GM12878 (cell line): ENCODE measurements at regions not wholly inside any gene's neighbourhood (a gene's known extent, or its start where the extent isn't known, plus 50 kb on each side); places are given as distances from the start of the nearest gene placed in this dataset.

Source experiments
- ATAC-seq: fragments of 200-7000 bp; cut with Tn5 transposase; 3 replicates; pipeline ENCODE4 v1.9.1; 2020; ENCODE audit warnings: mild to moderate bottlenecking, moderate library complexity
- BruUV-seq: library from RNA; stranded (reverse); fragments of 400-500 nt; replicated peaks from 2 replicates; lab custom pipeline; 2021; lab: Mats Ljungman, UMichigan
- CTCF ChIA-PET: fragments of 300-600 bp; sonication (Branson Sonifier 250); formaldehyde crosslinking; extraction: SDS; loops from one replicate; lab custom pipeline; 2021; ENCODE audit warnings: inconsistent platforms; lab: Yijun Ruan, JAX
- POLR2A ChIA-PET: fragments of 350-600 bp; formaldehyde crosslinking; extraction: SDS; loops from one replicate; lab custom pipeline; 2021; ENCODE audit warnings: inconsistent platforms; lab: Charles Lee
- RAD21 ChIA-PET: fragments of 300-600 bp; sonication (Branson Sonifier 250); formaldehyde crosslinking; loops from one replicate; lab custom pipeline; 2023; ENCODE audit warnings: antibody characterized with exemption; ENCODE audit not compliant: unreplicated experiment; lab: Charles Lee
- SMC1A ChIA-PET: fragments of 300-600 bp; sonication (Branson Sonifier 250); formaldehyde crosslinking; loops from one replicate; lab custom pipeline; 2023; ENCODE audit not compliant: unreplicated experiment, uncharacterized antibody; lab: Charles Lee
- DNase-seq: peaks from one replicate; pipeline ENCODE4 v3.0.0-alpha.2; 2011; ENCODE audit warnings: low read depth, low spot score
- FAIRE-seq: peaks from 3 replicates; lab custom pipeline; 2011; peaks lifted over from hg19 to GRCh38; lab: Jason Lieb, UNC
- H2AFZ ChIP-seq: 2 replicates; pipeline ENCODE4 v1.6.0; 2011; ENCODE audit warnings: low read depth, low read length, control low read depth; ENCODE audit not compliant: control insufficient read depth
- H3K27ac ChIP-seq: 2 replicates; pipeline ENCODE4 v1.5.1; 2011; ENCODE audit warnings: control low read depth; ENCODE audit not compliant: control insufficient read depth, insufficient read depth
- H3K27me3 ChIP-seq, 2 experiments: replicated peaks in 1 of 2; 2 replicates each; pipeline versions ENCODE4 v1.6.0 to v1.6.1; 2011; ENCODE audit warnings: low read length in 1 of 2; ENCODE audit not compliant: control insufficient read depth in 2 of 2, insufficient read depth in 2 of 2
- H3K36me3 ChIP-seq, 2 experiments: 2 replicates each; pipeline ENCODE4 v1.5.1; 2011; ENCODE audit warnings: low read length in 1 of 2; ENCODE audit not compliant: control insufficient read depth in 2 of 2, insufficient read depth in 2 of 2
- H3K4me1 ChIP-seq: 2 replicates; pipeline ENCODE4 v1.6.1; 2011; ENCODE audit warnings: mild to moderate bottlenecking, low read length, moderate library complexity, mixed read lengths; ENCODE audit not compliant: control insufficient read depth, insufficient read depth
- H3K4me2 ChIP-seq: 2 replicates; pipeline ENCODE4 v1.6.0; 2011; ENCODE audit warnings: control low read depth; ENCODE audit not compliant: control insufficient read depth, insufficient read depth
- H3K4me3 ChIP-seq: fragments of 200-600 bp; sonication (generic); 2 replicates; pipeline ENCODE4 v1.5.1; 2016
- H3K79me2 ChIP-seq: 2 replicates; pipeline ENCODE4 v1.6.0; 2011; ENCODE audit warnings: low read length; ENCODE audit not compliant: control insufficient read depth, insufficient read depth
- H3K9ac ChIP-seq: 2 replicates; pipeline ENCODE4 v1.8.0; 2011; ENCODE audit warnings: low read length, control low read depth, mixed read lengths; ENCODE audit not compliant: control insufficient read depth, insufficient read depth
- H3K9me3 ChIP-seq: replicated peaks from 3 replicates; pipeline ENCODE4 v1.5.1; 2011; ENCODE audit warnings: mild to moderate bottlenecking, low read length; ENCODE audit not compliant: control insufficient read depth, insufficient read depth
- H4K20me1 ChIP-seq: 2 replicates; pipeline ENCODE4 v1.6.0; 2011; ENCODE audit not compliant: control insufficient read depth, insufficient read depth
- BACH1 ChIP-seq: fragments of 450-650 bp; IDR thresholded peaks from 2 replicates; pipeline ENCODE4 v1.6.1; 2017; ENCODE audit warnings: mild to moderate bottlenecking, borderline replicate concordance
- CHD1 ChIP-seq: IDR thresholded peaks from 2 replicates; pipeline ENCODE4 v1.6.1; 2012; ENCODE audit warnings: low read depth, low read length, improper control_type of control experiment
- CHD2 ChIP-seq: IDR thresholded peaks from 2 replicates; pipeline ENCODE4 v1.6.1; 2011; ENCODE audit warnings: low read depth, low read length, improper control_type of control experiment, borderline replicate concordance
- JUND ChIP-seq: IDR thresholded peaks from 2 replicates; pipeline ENCODE4 v1.6.1; 2012; ENCODE audit warnings: low read depth, mild to moderate bottlenecking, low read length, improper control_type of control experiment, moderate library complexity
- LARP7 ChIP-seq: fragments of 450-650 bp; IDR thresholded peaks from 2 replicates; pipeline ENCODE4 v1.6.1; 2017; ENCODE audit warnings: mild to moderate bottlenecking
- TCF12 ChIP-seq: IDR thresholded peaks from 2 replicates; pipeline ENCODE4 v1.6.1; 2011; ENCODE audit warnings: low read depth, mild to moderate bottlenecking, low read length
- WGBS: methylation state at CpG from one replicate; pipeline ENCODE4 v1.1.6; 2016; ENCODE audit warnings: low lambda C conversion rate; ENCODE audit not compliant: insufficient replicate concordance, insufficient coverage; ENCODE audit errors: missing lambda C conversion rate; 5-methylcytosine and 5-hydroxymethylcytosine counted together
- in situ Hi-C: fragments of 300-500 bp; cut with MboI; formaldehyde crosslinking; loops from 9 replicates; pipeline ENCODE4 v1.14.3; 2018; ENCODE audit warnings: mixed read lengths
- intact Hi-C: fragments of 100-400 bp; cut with micrococcal nuclease; formaldehyde crosslinking; loops from one replicate; pipeline ENCODE4 v1.14.2; 2022; ENCODE audit not compliant: unreplicated experiment
- TF ChIP-seq, protein P1 (sequence below): fragments of 450-650 bp; IDR thresholded peaks from 2 replicates; pipeline ENCODE4 v1.6.1; 2017; ENCODE audit warnings: mild to moderate bottlenecking
- TF ChIP-seq, protein P2 (sequence below): fragments of 450-650 bp; IDR thresholded peaks from 2 replicates; pipeline ENCODE4 v1.6.1; 2017; ENCODE audit warnings: antibody characterized with exemption, mild to moderate bottlenecking, moderate library complexity

DNA sequence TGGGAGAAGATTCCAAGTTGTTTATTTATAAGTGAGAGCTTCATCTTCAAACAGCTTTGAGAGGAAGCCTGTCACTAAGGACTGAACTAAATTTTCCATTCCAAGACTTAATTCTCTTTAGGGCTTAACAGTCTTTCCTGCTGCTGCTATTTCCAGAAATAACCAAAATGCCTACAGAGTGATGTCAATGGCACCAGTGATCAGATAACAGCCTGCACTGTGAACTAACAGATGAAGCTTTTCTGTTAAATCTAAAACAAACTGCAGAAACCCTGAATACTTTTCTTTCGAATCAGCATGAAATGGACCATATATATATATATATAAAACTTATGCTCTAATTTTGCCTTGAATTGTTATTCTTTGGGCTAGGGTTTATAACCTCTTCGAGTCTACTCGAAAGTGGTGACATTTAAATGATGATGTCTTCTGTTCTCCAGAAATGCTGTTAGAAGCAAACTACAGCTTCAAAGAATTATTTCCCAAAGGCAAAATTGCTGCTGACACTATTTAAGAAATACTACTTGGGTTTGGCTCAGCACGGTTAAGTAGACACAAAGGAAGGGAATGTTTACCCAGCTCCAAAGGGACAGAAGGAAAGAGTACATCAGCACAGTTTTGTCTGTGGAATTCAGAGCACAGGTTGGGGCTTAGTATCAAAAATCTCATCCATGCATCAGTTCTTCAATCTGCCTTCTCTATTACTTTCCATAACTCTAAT lies 238.5 kb upstream of the LRRN1 start:
- no peaks in the 10 kb centered on the region for H3K36me3 ChIP-seq

More for the DNA sequence above, 238.5 kb upstream of the LRRN1 start:
- DNase-seq = no peak
- intact Hi-C loops = no loop called here
- no TSS peak for BruUV-seq
- Histone ChIP-seq H3K9me3 (no peaks in the 10 kb centered on the region), H3K79me2 (no peaks in the 10 kb centered on the region), H3K27ac (no peak overlapping the region), H3K4me2 (no peak overlapping the region), H4K20me1 (no peaks in the 10 kb centered on the region), H2AFZ (no peak overlapping the region), H3K4me1 (no peaks in the 10 kb centered on the region), H3K9ac (no peak overlapping the region), H3K4me3 (no peak overlapping the region), H3K27me3 (no peaks in the 10 kb centered on the region)
- no peak for ATAC-seq
- ChIA-PET RAD21 (no interaction called here), CTCF (no interaction called here), POLR2A (no interaction called here), SMC1A (interaction anchor here (1.2 kb wide), 1 partner anchor 29 kb away, joined by 3 read pairs; no protein-coding TSS in a partner anchor)
- FAIRE-seq = no peak
- 13% methylated on average over 4 of the region's 4 CpGs for WGBS
- in situ Hi-C loops = no loop called here
- no peak for TF ChIP-seq CHD2
- TF ChIP-seq CHD1 = no peak
- no peak for TF ChIP-seq LARP7
- TF ChIP-seq, protein P1, sequence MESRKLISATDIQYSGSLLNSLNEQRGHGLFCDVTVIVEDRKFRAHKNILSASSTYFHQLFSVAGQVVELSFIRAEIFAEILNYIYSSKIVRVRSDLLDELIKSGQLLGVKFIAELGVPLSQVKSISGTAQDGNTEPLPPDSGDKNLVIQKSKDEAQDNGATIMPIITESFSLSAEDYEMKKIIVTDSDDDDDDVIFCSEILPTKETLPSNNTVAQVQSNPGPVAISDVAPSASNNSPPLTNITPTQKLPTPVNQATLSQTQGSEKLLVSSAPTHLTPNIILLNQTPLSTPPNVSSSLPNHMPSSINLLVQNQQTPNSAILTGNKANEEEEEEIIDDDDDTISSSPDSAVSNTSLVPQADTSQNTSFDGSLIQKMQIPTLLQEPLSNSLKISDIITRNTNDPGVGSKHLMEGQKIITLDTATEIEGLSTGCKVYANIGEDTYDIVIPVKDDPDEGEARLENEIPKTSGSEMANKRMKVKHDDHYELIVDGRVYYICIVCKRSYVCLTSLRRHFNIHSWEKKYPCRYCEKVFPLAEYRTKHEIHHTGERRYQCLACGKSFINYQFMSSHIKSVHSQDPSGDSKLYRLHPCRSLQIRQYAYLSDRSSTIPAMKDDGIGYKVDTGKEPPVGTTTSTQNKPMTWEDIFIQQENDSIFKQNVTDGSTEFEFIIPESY = no peak
- no peak for TF ChIP-seq JUND
- no peak for TF ChIP-seq TCF12
- no peak for TF ChIP-seq BACH1
- TF ChIP-seq, protein P2, sequence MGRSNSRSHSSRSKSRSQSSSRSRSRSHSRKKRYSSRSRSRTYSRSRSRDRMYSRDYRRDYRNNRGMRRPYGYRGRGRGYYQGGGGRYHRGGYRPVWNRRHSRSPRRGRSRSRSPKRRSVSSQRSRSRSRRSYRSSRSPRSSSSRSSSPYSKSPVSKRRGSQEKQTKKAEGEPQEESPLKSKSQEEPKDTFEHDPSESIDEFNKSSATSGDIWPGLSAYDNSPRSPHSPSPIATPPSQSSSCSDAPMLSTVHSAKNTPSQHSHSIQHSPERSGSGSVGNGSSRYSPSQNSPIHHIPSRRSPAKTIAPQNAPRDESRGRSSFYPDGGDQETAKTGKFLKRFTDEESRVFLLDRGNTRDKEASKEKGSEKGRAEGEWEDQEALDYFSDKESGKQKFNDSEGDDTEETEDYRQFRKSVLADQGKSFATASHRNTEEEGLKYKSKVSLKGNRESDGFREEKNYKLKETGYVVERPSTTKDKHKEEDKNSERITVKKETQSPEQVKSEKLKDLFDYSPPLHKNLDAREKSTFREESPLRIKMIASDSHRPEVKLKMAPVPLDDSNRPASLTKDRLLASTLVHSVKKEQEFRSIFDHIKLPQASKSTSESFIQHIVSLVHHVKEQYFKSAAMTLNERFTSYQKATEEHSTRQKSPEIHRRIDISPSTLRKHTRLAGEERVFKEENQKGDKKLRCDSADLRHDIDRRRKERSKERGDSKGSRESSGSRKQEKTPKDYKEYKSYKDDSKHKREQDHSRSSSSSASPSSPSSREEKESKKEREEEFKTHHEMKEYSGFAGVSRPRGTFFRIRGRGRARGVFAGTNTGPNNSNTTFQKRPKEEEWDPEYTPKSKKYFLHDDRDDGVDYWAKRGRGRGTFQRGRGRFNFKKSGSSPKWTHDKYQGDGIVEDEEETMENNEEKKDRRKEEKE = no peak
